Epithelial cell of esophagus (primary cell): ENCODE measurements at regions not wholly inside any gene's neighbourhood (a gene's known extent, or its start where the extent isn't known, plus 50 kb on each side); places are given as distances from the start of the nearest gene placed in this dataset.

Experiments
- DNase-seq: peaks from one replicate; pipeline ENCODE4 v3.0.0; 2010; ENCODE audit warnings: low read depth
- H3K4me3 ChIP-seq: 2 replicates; pipeline ENCODE4 v1.5.1; 2011; ENCODE audit warnings: mild to moderate bottlenecking, low read length, control low read depth
- TF ChIP-seq, protein P1 (sequence below): IDR thresholded peaks from 2 replicates; pipeline ENCODE4 v1.5.1; 2011; ENCODE audit warnings: low read depth, mild to moderate bottlenecking, low read length, control low read depth, inconsistent platforms; ENCODE audit not compliant: insufficient read depth; ENCODE audit errors: missing control alignments

DNA sequence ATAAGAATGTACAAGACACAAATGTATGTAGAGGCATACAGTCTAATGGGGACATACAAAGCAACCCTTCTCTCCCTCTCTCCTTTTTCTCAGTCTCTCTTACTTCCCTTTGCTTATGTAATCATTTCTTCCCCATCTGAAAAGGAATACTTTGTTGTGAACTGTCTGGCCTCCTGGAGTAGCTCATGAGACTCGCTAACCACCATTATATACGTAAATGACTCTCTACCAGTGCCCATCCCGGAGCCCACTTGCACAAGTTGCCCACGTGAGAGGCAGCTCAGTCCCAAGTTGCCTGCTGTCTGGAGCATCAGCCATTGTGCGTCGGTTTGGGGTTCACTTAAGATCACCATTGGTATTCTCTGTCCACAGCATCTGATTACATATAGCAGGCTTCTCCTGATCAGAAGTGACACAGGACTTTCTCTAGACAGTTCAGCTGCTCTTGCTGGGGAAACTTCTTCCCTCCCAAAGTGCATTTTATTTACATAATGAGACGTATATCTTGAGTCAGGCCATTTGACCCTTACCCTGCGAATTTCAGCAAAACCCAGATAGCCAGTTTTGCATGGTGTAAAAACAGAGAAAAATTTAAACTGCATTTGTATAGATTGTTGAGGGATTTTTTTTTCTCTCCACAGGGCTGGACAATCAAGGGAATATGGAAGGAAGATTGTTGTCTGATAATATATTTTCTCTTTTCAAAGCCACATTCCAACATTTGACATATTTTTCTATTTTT is 220.7 kb upstream of the EGLN3 start:
- DNase-seq = no peak
- H3K4me3 ChIP-seq = no peak overlapping the region
- TF ChIP-seq, protein P1, sequence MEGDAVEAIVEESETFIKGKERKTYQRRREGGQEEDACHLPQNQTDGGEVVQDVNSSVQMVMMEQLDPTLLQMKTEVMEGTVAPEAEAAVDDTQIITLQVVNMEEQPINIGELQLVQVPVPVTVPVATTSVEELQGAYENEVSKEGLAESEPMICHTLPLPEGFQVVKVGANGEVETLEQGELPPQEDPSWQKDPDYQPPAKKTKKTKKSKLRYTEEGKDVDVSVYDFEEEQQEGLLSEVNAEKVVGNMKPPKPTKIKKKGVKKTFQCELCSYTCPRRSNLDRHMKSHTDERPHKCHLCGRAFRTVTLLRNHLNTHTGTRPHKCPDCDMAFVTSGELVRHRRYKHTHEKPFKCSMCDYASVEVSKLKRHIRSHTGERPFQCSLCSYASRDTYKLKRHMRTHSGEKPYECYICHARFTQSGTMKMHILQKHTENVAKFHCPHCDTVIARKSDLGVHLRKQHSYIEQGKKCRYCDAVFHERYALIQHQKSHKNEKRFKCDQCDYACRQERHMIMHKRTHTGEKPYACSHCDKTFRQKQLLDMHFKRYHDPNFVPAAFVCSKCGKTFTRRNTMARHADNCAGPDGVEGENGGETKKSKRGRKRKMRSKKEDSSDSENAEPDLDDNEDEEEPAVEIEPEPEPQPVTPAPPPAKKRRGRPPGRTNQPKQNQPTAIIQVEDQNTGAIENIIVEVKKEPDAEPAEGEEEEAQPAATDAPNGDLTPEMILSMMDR = no peak

DNA sequence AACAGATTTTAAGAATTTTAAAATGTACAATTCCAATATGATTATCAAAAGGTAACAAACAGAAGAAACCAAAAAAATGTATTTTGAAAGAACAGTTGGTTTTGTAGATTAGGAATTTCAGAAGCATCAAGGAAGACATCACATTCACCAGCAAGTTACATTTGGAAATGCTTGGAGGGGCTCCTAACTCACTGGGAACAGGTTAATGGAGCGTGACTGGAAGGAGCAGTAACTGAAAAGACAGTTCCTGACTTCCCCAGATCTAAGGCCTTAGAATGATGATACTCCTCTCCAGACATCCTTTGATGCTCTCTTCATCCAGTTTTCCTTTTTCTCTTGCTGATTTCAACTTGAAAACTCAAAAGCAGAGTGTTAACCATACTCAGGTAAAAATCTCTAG is 220.0 kb upstream of the EGLN3 start:
- TF ChIP-seq, protein P1 = no peak
- DNase-seq = no peak

DNA sequence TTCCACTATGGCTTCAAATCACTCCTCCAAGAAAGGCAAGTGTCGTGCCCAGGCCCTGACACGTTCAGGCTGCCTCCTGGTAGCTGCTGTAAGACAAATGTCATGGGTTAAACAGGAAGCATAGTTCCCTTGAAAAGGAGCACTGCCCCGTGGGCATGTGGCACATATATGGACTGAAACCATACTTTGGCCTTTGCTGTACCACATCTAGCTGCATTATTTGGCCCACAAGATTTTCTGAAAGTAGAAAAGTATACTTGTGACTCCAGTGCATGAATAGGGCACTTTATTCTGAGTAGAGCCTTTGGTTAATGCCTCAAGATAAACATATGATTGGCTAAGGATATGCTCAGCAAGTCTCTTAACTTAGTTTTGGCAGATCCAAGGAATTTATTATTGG is 218.7 kb upstream of the EGLN3 start:
- DNase-seq = peak; percentile 20
- no peak overlapping the region for H3K4me3 ChIP-seq
- TF ChIP-seq, protein P1 = no peak

More for the DNA sequence above, 220.0 kb upstream of the EGLN3 start:
- H3K4me3 ChIP-seq = no peak overlapping the region

DNA sequence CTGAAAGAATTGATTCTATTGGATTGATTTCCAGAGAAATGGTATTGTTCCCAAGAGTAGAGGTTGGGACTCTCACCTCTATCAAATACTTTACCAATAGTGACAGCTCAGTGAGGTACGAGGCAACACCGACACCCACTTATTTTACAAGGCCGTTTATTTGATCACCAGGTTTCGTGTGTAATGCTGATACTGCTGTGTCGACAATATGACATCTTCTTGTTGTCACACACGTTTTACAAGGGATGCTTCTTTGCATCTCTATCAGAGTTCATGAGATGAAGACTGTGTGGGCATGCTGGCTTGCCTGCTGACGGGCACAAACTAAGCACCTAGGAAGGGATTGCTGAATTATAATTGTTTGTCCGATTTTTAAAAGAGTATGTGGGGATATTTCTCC is 217.8 kb upstream of the EGLN3 start:
- TF ChIP-seq, protein P1 = no peak
- DNase-seq = no peak
- H3K4me3 ChIP-seq = no peak overlapping the region

DNA sequence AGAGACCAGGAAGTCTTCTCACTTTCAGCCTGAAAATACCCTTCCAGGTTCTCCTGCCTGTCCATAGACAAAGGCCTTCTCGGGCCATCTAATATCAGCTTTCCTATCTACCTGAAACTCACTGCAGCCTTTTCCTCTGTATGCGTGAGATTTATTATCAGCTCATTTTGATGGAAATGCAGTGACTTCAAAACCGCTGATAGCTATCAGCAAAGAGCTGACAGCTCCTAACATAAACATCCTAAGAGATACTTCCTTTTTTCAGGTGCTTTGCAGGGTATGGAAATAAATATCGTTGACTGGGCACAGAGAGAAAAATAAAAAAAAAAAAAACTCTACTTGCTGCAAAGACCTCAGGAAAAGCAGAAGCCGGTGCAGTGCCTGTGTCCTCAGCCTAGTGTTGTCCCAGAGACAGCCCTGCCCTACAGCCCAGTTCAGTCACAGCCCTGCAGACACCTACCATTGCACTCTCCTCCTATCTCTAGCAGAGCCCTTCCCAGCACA is 215.0 kb upstream of the EGLN3 start:
- no peak for DNase-seq
- no peak overlapping the region for H3K4me3 ChIP-seq
- TF ChIP-seq, protein P1 = no peak

DNA sequence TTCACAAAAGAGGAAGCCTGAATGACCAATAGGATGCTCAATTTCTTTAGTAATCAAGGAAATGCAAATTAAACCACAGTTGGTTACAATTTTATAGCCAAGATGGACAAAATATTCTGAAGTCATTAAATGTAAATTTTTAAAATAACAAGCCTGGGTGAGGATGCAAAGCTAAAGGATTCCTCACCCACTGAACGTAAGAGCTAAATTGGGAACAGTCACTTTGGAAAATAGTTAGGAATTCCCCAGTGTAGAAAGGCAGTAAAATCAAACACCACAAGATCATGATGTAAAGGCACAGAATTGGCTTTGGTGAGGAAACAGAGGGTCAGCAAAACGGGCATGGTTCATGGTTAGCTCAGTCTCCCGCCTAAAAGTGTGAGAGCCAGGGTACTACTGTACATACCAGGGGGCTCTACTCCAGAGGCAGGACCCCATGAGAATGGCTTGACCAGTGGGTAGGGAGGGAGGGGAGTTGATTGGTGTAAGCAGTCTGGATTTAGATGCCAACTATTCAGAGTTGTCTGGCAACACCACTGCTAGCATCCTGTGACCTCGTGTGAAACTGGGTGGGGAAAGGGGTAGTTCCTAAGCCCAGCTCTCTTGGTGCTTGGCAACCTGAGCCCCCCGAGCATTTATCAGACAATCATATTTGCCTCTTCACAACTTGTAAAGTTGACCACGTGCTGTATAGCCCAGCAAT is 213.4 kb upstream of the EGLN3 start:
- TF ChIP-seq, protein P1 = no peak
- H3K4me3 ChIP-seq = no peak overlapping the region
- no peak for DNase-seq
